ENCODE measurements at regions not wholly inside any gene's neighbourhood (a gene's known extent, or its start where the extent isn't known, plus 50 kb on each side); places are given as distances from the start of the nearest gene placed in this dataset.

DNA sequence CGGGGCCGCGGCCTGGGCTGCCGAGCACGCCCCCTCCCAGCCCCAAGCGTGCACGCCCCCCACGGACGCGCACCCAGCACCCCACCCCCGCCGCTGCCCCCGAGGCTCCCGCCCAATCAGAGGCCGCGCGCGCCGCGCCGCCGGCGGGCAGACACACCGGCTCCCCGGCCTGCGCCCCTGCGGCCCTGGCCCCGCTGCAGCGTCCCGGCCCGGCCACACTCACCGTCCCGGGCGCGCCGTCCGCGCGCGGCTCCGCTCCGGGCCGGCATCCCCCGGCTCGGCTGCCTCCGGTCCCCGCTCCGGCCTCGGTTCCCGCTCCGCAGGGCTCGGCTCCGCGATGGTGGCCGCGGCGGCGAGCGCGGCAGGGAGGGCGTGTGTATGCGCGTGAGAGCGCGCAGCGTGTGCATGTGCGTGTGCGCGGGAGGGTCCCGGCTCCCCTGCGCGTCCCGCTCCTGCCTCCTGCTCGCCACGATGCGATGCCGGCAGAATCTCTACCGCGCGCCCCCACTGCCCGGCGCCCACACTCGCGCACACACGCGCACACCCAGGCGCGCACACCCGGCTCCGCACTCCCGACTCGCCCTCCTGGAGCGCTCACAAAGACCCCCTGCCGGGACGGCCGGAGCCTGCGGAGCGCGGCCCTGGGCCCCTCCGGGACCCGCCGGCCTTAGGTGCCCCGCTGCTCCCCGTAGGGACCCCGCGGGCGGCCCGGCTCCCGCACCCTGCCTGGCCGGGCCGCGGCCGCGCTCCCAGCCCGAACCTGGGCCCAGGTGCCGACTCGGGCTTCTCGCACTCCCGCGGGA lies 186.5 kb upstream of the LINGO1 start:
- no peak for DNase-seq (ENCODE audit: low spot score)

DNA sequence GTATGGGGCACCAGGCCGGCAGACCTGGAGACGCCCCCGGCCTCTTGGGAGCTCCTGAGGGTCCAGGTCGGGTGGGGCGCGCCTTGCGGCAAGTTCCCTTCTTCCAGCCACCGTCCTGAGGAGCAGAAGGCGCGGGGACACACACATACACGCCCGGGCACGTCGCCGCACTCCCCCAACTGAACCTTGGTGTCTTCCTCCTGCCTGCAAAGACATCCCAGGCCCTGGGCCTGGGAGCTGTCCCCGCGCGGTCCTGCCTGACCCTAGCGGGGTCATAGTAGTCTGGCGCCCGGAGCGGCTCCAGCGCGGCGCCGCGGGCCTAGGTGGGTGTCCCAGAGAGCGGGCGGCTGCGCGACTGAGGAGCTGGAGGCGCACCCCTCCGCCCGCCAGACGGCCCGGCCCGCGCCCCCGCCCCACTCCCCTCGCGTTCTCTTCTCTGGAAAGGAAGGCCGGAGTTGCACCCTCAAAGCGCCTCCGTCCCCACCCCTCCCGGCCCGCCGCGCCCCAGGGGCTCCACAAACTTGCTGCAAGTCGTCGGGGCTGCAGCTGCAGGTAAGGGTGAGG lies 185.9 kb upstream of the LINGO1 start:
- no peak for DNase-seq (ENCODE audit: low spot score)

GRCh38 chr15:77817434-77817833 lies 184.7 kb upstream of the LINGO1 start:
- no peak for DNase-seq (ENCODE audit: low spot score)

DNA sequence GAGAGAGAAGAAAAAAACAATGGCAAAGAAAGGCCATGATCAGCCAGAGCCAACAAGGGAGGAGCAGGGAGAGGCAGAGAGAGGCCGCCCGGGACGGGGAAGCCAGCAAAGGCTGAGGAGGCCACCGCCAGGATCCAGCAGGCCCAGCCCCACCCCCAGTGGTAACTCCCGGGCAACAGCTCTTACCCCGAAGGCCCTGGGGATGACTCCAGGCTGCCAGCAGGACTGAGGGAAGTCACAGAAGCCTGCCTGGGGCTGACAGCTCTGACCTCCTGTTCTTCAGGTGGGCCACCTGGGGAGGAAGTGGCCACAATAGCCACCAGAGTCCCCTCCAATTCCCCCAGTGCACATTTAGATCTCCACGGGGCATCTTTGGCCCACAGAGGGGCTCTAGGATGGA lies 184.3 kb upstream of the LINGO1 start:
- no peak for DNase-seq (ENCODE audit: low spot score)

DNA sequence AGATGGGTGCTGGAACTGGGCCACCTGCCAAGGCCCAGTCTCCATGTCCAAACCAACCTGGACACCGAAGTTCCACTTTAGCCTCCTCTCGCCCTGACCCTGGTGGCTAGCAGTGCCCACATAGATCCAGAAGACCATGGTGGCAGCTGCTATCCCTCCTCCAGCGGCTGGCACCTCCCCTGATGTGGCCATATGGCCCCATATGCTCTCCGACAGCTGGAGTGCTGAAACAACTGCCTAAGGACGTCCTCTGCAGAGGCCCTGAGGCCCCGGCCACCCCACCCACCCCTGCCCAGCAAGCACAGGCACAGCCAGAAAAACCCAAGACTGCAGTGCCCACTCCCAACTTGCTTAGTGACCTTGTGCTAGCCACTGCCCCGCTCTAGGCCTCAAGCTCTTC lies 182.3 kb upstream of the LINGO1 start:
- no peak for DNase-seq (ENCODE audit: low spot score)

- no peak for DNase-seq (ENCODE audit: low spot score)
Measured at GRCh38 chr15:77812664-77813063, 180.0 kb upstream of the LINGO1 start.

DNA sequence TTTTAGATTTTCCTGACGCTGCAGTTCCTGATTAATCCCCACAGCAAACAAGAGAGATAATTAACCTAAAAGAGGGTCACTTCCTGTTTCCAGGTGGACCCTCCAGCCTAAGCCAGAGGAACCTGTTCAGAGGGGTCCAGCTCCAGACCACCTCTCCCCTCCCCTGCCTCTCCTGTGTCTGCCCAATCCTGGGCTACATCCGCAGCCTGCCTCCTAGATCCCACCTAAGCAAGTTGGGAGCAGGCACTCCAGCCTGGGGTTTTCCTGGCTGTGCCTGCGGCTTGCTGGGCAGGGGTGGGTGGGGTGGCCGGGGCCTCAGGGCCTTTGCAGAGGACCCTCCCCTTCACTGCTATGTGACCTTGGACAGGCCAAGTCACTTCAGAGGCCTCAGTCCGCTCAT lies 178.6 kb upstream of the LINGO1 start:
- DNase-seq (ENCODE audit: low spot score): no peak

DNA sequence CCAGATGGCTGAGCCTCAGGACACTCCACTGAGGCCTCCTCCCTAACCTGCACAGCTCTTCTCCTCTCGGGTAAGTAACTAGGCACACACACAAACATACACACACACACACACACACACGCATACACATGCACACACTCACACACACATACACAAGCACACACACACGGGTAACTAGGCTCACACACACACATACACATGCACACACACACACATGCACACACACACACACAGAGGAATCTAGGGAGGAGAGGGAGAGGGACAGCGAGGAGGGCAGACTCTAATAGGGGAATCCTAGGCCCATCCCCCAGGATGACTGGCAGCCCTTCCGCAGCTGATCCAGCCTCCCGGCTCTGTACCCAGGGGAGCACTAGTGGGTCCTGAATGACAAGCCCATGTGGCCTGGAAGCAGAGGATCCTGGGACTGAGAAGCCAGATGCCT lies 177.4 kb upstream of the LINGO1 start:
- no peak for DNase-seq (ENCODE audit: low spot score)

DNA sequence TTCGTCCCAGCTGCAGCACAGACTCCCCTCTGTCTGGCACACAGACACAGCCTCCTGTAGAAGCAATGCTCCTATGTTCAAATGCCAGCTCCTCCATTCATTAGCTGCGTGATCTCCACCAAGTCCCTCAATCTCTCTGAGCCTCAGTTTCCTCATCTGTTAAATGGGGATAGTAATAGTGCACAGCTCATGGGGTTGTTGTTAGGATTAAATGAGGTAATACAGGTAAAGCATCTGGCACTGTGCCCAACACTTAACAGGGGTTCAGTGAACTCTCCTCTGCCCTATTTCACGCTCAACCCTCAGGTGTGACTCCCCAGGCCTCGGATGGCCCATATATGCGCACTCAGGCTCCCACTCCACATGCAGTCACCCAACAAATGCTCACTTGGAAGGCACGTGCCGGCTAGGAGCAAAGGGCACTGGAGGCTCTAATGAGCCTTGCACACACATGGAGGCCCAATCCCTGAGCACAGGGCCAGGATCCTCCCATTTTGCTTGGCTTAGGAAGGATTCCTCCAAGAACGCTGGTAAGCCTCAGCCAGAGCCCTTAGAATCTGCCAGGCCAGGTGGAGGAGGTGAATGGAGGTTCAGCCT lies 176.0 kb upstream of the LINGO1 start:
- DNase-seq (ENCODE audit: low spot score): no peak

GRCh38 chr15:77808075-77808474 lies 175.4 kb upstream of the LINGO1 start:
- DNase-seq (ENCODE audit: low spot score): no peak

DNA sequence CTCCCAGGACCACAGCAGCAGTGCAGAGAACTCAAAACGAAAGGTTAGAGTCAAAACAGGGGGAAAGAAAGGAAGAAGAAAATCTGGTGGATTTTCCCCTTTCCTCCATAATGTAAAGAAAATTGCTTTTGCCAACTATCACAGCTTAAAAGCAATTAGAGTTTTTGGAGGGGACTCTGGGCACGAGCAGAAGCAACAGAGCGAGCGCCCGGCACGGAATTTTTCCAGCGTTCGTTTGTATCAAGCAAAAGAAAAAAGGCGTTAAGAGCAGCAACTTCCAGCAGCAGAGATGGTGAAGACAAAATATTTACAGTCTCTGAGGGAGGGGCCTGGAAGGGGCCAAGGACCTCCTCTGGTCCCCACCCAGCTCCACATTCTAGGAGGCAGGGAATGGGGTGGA lies 174.9 kb upstream of the LINGO1 start:
- no peak for DNase-seq (ENCODE audit: low spot score)

DNA sequence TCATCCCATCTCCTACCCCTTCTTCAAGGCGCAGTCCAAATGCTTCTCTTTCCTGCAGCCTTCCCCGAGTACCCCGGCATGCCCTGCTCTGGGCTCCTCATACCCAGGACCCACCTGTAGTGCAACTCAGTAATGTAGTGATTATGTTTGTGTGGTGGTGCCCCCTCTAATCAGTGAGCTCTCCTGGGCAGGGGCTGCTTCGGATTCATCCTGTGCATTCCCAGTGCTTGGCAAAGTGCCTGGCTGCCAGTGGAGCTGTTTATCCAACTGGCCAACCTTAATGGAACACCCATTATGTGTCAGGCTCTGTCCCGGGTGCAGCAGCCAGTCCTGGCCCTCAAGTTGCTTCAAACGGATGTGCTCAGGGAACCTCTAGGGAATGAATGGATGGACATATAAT lies 174.4 kb upstream of the LINGO1 start:
- DNase-seq (ENCODE audit: low spot score): no peak

GRCh38 chr15:77804210-77804609 lies 171.5 kb upstream of the LINGO1 start:
- DNase-seq (ENCODE audit: low spot score): no peak

- no peak for DNase-seq (ENCODE audit: low spot score)
Measured at GRCh38 chr15:77803487-77803886, 170.8 kb upstream of the LINGO1 start.

DNA sequence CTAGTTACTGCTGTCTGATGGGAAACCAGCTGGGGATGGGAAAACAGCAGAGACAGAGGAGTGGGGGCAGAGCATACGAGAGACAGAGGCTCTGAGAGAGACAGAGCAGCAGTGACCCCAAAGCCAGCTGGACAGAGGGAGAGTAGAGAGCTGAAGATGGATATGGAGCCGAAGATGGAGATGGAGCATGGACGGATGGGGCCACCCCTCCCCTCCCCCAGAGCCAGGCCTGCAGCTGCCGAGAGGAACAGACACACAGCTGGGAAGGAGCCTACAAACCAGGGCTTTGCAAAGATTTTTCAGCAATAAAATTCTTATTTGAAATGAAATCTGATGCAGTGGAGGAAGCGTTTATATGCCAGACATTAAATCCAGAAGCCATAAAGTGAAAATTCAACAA lies 167.6 kb upstream of the LINGO1 start:
- no peak for DNase-seq (ENCODE audit: low spot score)

DNA sequence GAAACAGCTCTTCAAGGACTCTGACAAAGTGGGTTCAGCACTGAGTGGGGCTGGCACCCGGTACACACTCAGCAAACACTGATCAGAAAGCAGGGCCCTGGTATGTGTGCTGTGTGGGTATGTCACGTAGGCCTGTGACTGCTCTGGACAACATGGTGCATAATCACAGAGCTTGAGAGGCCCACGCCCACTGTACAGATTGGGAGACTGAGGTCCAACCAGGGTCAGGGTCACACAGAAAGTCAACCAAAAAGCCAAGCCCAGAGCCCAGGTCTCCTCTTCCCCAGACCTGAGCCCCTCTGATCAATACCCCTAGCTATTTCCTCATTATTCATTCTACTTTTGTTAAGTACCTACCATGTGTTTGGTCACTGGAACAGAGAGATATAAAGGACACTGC lies 166.1 kb upstream of the LINGO1 start:
- no peak for DNase-seq (ENCODE audit: low spot score)

DNA sequence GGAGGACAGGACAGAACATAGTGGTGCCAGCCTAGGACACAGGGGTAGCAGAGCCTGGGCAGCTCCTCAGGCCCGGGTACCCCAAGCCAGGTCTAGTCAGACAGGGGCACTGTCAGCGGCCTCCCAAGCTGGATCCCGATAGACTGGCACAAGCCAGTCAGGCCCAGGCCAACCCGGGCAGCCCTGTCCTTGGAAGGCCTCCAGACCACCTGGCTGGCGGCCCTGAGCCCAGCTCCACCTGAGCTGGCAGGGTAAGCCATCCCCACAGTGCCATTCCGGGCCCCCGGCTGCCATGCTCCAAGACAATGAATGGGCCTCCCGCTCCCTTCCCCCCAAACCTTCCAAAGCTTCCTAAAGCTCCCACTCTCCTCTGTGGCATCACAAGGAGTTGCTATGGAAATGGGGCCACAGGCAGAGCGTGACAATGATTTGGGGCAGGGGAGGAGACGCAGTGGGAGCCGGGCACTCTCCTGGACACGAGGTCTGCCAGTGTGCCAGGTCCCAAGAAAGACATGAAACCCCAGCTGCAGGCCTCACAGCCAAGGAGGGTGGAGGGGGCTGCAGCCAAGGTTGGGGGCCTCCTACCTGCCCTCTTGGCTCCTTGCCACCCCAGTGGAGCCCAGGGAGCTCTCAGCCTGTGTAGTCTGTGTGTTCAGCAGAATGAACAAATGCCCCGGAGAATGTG lies 165.6 kb upstream of the LINGO1 start:
- no peak for DNase-seq (ENCODE audit: low spot score)

DNA sequence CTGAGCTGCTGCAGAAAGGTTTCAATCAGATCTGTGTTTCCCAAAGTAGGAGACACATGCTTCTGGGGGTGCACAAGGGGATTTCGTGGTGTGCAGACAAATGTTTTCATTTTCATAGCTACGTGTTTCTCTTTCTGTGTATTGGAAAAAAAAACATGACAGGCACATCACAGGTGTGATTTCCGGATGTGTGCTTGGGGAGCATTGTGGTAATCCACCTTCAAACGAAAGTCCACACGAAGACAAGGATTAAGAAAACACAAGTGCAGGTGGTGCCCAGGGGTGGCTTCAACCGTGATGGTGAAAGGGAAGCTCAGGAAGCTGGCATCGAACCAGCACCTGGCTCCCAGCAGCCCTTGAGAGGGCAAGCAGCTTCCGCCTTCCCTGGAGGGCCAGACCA lies 164.6 kb upstream of the LINGO1 start:
- DNase-seq (ENCODE audit: low spot score): no peak

DNA sequence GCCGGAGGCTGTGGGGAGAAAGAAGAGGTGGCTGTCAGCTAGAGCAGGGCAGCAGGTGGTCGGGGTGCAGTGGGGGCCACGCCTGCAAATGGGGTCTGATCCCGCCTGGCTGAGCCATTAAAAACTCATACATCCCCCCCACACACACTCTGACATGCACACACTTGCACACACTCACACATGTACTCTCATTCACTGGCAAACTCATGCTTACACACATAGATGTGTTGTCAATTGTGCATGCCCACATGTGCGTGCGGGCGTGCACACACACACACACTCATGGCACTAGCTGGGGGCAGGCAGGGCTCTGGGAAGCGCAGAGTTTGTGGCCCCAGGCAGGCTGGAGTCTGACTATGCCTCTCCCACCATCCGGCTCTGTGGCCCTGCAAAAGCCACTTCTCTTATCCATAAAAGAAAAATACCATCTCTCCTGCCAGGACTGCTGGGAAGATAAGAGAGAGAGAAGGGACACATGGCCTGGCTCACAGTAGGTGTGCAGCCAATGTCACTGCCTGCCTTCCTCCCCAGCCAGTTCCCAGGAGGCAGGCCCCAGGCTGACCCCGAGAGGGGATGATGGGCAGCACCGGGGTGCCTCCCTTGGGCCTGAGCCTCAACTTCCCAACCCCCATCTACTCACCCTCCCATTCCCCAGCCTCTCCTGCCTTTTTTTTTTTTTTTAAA lies 163.5 kb upstream of the LINGO1 start:
- no peak for DNase-seq (ENCODE audit: low spot score)

DNA sequence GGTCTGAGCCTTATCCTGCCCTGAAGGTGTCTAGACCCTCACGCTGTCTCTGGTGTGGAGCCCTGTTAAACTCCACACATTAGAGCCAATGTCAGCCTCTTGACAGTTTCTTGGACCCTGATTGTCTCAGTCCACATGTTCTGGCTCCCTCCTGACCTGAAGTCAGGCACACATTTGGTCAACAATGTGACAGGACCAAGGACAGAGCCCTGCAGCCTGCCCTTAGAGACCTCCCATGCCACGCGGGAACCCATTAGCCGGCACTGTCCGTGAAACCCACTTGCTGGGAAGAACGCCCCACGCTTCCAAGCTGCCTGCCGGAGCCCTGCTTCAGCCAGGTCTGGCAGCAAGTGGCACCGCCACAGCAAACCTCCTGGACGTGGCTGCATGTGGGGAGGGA lies 162.7 kb upstream of the LINGO1 start:
- DNase-seq (ENCODE audit: low spot score): no peak

GRCh38 chr15:77791941-77792340 lies 159.2 kb upstream of the LINGO1 start:
- no peak for DNase-seq (ENCODE audit: low spot score)

- DNase-seq (ENCODE audit: low spot score): no peak
Measured at GRCh38 chr15:77790481-77790880, 157.8 kb upstream of the LINGO1 start.

All from COLO829 (cell line).